ENCODE measurements at regions not wholly inside any gene's neighbourhood (a gene's known extent, or its start where the extent isn't known, plus 50 kb on each side); places are given as distances from the start of the nearest gene placed in this dataset.

DNA sequence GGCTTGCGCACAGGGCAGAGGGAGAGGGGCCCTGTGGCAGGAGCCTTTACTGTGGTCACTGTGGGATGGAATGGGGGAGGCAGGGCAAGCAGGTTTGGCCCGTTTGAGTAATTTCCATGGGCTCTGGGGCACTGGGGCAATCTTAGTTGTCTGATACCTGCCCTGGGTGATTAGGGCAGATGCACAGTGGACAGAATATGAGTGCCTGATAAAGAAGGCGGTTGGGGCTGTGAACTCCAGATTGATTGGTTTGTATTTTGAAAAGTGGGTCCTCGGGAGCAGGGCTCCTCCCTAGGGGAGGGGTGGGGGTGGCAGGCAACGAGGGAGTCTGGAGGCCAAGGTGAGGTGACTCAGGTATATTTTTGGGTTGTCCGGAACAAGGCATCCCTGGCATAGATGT is 247.5 kb downstream of the NSG2 start:
- no peak for DNase-seq

GRCh38 chr5:174293481-174293880 is 248.0 kb downstream of the NSG2 start:
- DNase-seq: no peak

- no peak for DNase-seq
Observed at GRCh38 chr5:174294891-174295620, 249.6 kb downstream of the NSG2 start.

DNA sequence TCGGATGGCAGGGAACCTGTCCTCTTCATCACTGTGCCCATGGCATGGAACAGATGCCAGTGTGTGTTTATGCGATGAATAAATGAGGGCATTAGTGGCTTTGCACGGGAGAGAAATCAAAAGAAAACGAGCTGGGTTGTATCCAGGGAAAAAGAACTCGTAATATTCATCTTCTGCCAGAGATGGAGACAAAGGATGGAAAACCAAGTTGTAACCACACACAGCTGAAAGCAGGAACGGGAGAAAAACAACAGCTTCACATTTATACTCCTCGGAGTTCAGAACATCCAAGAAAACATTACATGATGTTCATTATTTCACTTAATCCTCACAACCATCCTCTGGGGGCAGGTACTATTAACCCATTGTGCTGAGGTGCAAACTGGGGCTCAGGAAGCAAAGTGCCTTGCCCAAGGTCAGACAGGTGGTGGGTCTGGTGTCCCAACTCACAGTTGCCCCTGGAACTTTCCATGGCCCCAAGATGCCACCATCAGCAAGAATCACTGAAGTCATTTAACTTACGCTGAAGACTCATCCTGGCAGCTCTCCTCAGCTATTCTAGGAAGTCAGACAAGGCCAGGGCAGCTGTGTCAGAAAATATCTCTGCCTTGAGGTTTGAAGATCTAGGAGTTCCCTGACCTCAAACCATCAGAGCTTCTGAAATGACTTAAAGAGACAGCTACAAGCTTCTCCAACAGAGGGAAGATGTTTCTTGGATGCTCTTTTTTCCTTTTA is 250.4 kb downstream of the NSG2 start:
- DNase-seq: no peak

DNA sequence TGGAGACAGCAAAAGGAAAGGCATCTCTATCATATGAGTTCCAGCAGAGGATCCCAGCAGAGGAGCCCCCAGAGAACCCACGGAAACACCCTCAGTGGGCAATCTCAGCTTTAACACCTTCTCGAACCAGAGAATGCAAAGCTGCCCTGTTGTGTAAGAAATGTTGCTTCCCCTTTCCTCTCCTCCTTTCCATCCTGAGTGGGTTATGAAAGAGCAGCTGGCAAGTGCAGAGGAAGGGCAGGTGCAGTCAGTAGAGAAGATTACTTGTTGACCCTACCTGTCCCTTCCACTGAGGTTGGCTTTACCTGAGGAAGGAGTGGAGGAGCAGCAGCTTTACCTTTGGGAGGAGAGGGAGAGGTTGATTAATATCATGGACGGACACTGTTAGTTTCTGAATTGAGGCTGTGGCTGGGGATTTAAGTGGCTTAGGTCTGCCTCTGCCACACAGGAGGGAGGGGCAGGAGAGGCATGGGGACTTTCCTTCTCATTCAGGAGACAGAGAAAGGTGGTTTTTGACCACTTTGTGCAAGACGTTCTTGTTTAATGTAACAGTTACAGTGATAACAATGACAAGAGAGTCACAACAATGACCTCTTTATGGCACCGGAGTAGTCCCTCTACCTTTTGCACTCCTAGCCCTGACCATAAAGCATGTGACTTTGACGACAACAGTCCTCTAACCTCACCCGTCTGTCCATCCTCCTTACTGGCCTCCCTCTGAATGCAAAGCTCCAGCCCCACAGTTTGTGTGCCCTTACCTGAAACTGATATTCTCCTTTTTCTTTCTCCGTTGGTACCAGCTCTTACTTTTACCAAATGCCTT is 254.8 kb downstream of the NSG2 start:
- DNase-seq: no peak

DNA sequence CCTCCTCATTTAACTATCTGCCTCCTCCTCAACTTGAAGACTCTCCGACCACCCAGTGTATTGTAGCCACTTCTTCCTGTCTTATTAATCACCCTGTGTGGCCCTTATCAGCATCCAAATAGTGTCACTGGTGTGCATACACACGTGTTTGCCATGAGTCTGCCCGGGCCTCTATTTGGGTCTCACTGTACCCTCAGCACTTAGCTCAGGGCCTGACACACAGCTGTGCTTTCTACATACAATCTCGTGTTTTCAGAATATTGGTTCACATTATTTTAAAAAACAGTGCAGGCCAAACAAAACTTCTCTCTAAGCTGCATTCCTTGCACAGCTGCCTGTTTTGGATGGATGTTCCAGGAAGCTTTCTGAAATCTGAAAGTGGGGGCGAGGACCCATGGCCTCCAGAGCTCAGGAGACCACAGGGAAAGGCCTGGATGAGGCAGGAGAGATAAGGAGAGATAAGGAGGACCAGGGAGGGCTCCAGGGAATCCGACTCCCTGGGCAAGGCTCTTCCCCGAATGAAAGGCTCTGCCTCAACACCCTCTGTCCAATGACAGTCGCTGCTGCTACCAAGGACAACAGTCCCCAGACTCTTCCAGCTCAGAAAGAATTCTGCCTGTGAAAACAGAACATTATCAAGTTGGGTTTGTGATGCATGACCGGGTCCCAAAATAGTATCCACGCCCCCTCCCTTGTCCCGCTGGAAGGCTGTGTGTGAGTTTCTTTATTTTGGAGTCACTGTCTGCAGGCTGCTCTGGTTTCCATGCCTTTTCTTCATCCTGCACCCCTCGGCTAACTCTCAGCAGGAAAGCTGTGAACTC is 255.6 kb downstream of the NSG2 start:
- DNase-seq: no peak

DNA sequence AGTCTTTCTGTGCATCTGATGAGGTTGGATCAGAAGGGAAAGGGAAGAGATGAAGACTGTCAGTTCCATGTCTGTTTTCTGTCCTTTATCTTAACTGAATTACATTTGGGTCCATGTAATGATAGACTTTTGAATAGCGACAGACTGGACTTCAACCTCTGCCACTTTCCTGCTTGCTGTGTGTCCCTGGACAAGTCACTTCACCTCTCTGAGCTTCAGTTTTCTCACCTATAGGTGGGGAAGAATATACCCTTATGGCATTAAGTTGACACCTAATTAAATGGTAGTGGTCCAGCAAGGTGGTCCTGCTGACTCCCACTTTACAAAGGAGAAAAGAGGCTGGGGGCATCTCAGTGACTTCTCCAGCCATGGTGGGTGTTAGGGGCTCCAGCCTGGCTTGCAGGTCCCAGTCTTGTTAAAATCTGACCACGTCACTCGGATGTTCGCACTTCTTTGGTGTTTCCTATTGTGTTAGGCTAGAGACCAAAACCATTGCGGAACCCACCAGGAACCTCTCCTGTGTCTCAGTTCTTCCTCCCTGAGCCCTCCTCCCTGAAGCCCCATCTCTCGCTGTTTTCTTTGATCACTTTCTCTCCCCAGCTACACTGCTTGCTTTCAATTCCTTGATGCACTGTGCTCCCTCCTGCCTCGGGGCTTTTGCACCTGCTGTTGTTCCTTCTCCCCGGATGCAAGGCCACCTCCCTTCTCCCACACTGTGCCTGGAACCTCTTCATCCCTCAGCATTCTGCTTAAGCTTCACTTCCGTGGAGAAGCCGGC is 256.5 kb downstream of the NSG2 start:
- DNase-seq: no peak

- no peak for DNase-seq
Observed at GRCh38 chr5:174303035-174303434, 257.5 kb downstream of the NSG2 start.

- no peak for DNase-seq
Observed at GRCh38 chr5:174303437-174304045, 258.0 kb downstream of the NSG2 start.

DNA sequence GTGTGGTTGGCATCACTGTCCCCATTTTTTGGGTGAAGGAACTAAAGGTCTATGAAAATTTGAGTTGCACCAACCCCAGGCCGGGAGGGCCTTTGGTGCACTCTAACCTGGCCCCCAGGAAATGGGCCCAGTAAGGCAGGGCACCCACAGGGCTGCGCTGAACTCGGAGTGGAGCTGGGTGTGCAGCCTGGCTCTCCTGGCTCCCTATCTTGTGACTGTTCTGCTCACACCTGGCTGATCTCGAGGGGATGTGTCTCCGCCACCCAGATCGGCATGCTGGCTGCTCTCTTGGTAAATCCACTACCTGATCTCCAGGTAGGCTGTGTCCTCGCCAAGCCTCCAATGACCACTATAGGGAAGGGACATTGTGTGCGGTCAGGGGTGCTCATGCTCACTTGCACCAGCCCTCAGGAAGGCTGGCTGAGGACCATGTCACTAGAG is 259.8 kb downstream of the NSG2 start:
- DNase-seq: no peak

GRCh38 chr5:174306345-174307030 is 261.0 kb downstream of the NSG2 start:
- no peak for DNase-seq

DNA sequence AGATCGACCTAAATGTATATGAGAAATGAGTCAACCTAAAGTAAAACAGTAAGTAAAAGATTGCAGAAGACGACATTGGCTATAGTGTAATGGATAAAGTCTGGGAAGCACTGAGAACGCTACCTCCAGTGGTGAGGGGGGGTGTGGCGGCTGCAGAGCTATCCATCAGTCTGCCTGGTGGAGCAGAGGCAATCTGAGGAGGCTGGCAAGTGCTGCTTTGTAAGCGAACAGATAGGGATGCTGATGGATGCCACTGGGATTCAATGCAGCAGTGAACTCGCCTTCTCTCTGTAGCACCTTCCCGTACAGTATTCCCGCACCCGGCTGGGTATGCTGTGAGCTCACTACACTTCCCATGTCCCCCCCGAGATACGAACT is 261.5 kb downstream of the NSG2 start:
- no peak for DNase-seq

DNA sequence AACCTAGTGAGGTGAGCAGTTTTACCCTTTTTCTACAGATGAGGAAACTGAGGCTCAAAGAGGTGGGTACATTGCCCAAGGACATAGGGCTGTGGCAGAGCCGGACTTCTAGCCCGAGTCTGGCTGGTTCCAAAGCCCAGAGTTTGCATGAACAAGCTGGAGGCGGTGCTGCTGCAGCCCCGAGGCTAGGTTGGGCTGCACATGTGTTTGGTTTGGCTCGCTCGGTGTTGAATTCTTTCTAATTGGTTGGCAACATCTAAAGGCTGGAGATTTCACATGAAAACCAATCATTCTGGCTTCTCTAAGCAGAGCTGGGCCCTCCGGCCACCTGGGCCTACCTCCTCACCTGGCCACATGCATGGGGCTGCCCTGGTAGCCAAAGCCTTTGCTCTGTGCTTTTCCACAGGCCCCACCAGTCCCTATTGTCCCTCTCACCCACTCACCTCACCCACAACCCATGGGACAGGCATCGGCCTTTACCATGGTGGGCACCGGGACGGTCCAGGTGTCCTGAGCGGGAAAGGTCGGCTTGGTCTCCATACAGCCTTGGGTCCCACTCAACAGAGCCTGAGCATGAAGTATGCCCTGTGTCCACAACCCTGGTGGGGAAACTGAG is 262.3 kb downstream of the NSG2 start:
- DNase-seq: no peak

GRCh38 chr5:174309131-174309795 is 263.8 kb downstream of the NSG2 start:
- DNase-seq: no peak

DNA sequence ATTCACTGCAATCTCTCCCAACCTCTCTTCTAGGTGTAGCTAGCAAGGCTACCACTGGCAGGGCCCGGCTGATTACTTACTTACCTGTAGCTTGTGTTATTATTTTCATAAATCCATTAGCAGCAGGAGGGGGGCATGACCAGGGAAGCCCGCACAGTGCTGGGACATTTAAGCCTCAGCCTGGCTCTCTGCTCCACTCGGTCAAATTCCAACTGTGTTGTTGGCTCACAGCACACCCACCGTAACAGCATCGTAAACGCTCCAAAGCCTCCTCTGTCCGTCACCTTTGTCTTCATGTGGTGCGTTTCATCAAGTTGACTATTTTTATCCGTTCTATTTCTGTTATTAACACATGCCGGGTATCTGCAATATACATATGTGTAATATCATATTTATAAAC is 264.7 kb downstream of the NSG2 start:
- DNase-seq: no peak

DNA sequence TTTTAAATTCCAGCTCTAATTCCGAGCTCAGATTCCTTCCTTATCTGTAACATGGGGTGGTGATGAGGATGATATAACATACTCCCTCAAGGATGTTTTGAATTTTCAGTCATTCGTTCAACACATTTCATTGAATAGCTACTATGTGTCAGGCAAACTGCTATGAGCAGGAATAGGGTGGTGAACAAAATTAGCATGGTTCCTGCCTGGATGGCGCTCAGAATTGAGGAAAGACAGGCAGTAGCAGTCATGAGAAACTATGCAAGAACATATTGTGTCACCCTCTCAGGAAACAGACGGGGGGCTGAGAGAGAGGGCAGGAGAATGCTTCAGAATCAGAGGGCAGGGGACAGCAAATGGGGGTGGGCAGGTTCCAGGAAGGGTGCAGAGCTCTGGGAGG is 265.2 kb downstream of the NSG2 start:
- no peak for DNase-seq

DNA sequence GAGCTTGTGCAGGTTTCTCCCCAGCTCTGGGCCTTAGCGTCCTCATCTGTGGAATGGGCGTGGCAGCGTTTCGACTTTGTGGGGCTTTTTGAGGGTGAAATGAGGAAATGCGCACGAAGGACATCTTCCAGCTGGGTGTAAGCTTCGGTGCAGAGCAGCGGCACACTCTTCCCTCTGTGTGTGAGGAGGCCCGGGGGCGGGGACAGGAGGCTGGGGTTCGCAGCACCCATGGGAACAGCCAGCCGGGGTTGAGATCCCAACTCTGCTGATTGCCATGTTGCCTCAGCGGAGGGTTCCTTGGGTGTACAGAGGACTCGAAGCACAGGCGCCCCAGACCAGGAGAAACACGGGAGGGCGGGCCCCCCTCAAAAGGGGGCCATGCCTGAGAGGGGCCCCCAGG is 265.6 kb downstream of the NSG2 start:
- DNase-seq: no peak

DNA sequence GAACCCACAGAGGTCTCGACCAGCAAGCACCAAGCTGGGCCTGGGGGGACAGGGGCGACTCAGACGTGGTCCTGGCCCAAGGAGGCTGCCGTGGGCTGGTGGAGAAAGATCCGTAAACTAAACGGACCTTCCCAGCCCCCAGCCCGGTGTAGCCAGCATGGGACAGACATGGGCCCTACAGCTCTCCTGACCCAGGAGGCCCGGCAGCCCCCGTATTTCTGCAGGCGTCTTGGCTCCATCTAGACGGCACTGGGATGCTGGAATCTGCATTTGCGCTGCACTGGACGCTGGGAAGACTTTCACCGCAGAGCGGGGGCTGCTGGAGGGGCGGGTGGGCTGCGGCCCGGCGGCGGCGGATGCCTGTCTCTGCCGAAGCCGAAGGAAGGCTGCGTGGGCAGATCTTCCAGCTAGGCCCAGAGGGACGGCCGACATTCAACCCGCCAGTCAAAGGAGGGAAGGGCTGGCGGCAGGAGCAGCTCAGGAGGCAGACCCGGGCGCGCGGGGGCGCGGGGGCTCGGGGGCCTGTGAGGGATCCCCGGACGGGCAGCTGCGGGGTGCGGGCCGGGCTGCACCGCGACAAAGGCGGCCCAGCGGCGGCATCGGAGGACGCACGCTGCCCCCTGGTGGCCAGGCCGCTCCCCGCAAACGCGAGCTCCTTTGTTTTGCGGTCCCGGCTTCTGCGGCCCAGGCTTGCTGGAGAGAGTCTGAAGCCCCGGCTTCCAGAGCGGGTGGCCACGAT is 266.2 kb downstream of the NSG2 start:
- DNase-seq: peak; percentile 38

DNA sequence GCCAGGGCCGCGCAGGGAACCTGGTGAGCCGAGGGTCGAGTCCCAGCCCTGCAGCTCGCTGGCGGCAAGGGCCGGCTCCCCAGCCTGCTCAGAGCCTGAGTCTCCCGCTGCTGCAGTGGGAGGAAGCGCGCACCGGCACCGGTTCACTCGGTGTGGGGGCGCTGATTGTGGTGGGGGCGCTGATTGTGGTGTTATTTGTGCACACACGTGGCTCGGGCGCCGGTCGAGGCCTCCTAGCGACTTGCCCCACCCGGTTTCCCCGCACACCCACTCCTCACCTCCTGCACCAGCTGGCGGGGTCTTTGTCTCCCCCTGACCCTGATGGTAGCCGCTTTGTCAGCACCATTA is 266.7 kb downstream of the NSG2 start:
- DNase-seq: no peak
